ENCODE measurements at regions not wholly inside any gene's neighbourhood (a gene's known extent, or its start where the extent isn't known, plus 50 kb on each side); places are given as distances from the start of the nearest gene placed in this dataset.

- no peak for TF ChIP-seq POLR2AphosphoS2 (IDR thresholded peaks at IDR 0.05; ENCODE audit: low read depth, low read length)
- no peak for TF ChIP-seq FOXM1 (IDR thresholded peaks at IDR 0.05; ENCODE audit: low read depth, low read length)
- no peak for TF ChIP-seq BMI1 (IDR thresholded peaks at IDR 0.05; ENCODE audit: borderline replicate concordance)
- TF ChIP-seq USF2 (IDR thresholded peaks at IDR 0.05; ENCODE audit: borderline replicate concordance, low read depth, low read length), result no peak
- TF ChIP-seq POLR2AphosphoS5 (IDR thresholded peaks at IDR 0.05; ENCODE audit: low read length), result no peak
- no peak for TF ChIP-seq POLR2A (IDR thresholded peaks at IDR 0.05; ENCODE audit: low read depth, low read length)
- no peak for TF ChIP-seq CTCF (IDR thresholded peaks at IDR 0.05 in 2 of 3, conservative IDR thresholded peaks at IDR 0.05 in 1 of 3; ENCODE audit: control insufficient read depth in 2 of 3, extremely low read depth in 1 of 3, insufficient read depth in 1 of 3, low read depth in 3 of 3, low read length in 3 of 3)
- TF ChIP-seq MXI1 (IDR thresholded peaks at IDR 0.05; ENCODE audit: low read depth, low read length), result no peak
- TF ChIP-seq SMAD1 (IDR thresholded peaks at IDR 0.05; ENCODE audit: low read depth, partially characterized antibody), result no peak
Measured at GRCh38 chr21:38929652-38930051, 123.9 kb downstream of the ETS2 start.

All from GM12878 (cell line).